K562 (cell line): ENCODE measurements at regions not wholly inside any gene's neighbourhood (a gene's known extent, or its start where the extent isn't known, plus 50 kb on each side); places are given as distances from the start of the nearest gene placed in this dataset.
A peak's percentile ranks its signal among the peaks of the same experiment; 100 is the strongest.

Experiments
- ATAC-seq: fragments of 200-7000 bp; cut with Tn5 transposase; 3 replicates; pipeline ENCODE4 v1.9.1; 2020; ENCODE audit warnings: moderate library complexity
- BruUV-seq: library from RNA; stranded (reverse); fragments of 400-500 nt; replicated peaks from 2 replicates; lab custom pipeline; 2021; lab: Mats Ljungman, UMichigan
- CTCF ChIA-PET: fragments of 300-600 bp; formaldehyde crosslinking; extraction: SDS; loops from one replicate; lab custom pipeline; 2021; ENCODE audit warnings: low intra/inter-chr PET ratio; lab: Yijun Ruan, JAX
- POLR2A ChIA-PET: fragments of 300-600, 350-650 bp; sonication (Branson Sonifier 250); formaldehyde crosslinking; extraction: SDS; loops from one replicate; lab custom pipeline; 2021; ENCODE audit warnings: antibody characterized with exemption, inconsistent platforms; lab: Yijun Ruan, JAX
- DNase-seq, 4 experiments: peaks; one replicate each; pipeline versions ENCODE4 v3.0.0 to v3.0.0-alpha.2; 2011 to 2018; ENCODE audit warnings: low spot score in 3 of 4, mixed read lengths in 3 of 4; ENCODE audit errors: extremely low read depth in 1 of 4
- FAIRE-seq: peaks from 2 replicates; lab custom pipeline; 2011; peaks lifted over from hg19 to GRCh38; lab: Jason Lieb, UNC
- H2AFZ ChIP-seq: 2 replicates; pipeline ENCODE4 v1.6.0; 2011; ENCODE audit warnings: low read depth, low read length, control low read depth, inconsistent platforms
- H3K27ac ChIP-seq: fragments of 200-600 bp; 3 replicates; pipeline ENCODE4 v1.8.0; 2011; ENCODE audit warnings: low read depth, mild to moderate bottlenecking, control low read depth, inconsistent platforms, low read length, moderate library complexity, mixed read lengths; ENCODE audit errors: extremely low read depth
- H3K27me3 ChIP-seq, 2 experiments: fragments of 300-600 bp in 1 of 2; 2 replicates in 1 of 2; 3 replicates in 1 of 2; pipeline versions ENCODE4 v1.6.0 to v1.8.0; 2011; ENCODE audit warnings: inconsistent platforms in 2 of 2, low read length in 2 of 2, mild to moderate bottlenecking in 1 of 2, mixed read lengths in 1 of 2, moderate library complexity in 1 of 2; ENCODE audit not compliant: control insufficient read depth in 2 of 2, insufficient read depth in 2 of 2
- H3K36me3 ChIP-seq: fragments of 300-600 bp; 3 replicates; pipeline ENCODE4 v1.8.0; 2011; ENCODE audit warnings: mild to moderate bottlenecking, low read length, inconsistent platforms; ENCODE audit not compliant: control insufficient read depth, insufficient read depth
- H3K4me1 ChIP-seq, 2 experiments: fragments of 200-600 bp in 1 of 2; replicated peaks in 1 of 2; 2 replicates in 1 of 2; 3 replicates in 1 of 2; pipeline versions ENCODE4 v1.5.1 to v1.8.0; 2011; ENCODE audit warnings: inconsistent platforms in 2 of 2, low read length in 2 of 2, mild to moderate bottlenecking in 1 of 2, mixed read lengths in 1 of 2, moderate library complexity in 1 of 2; ENCODE audit not compliant: control insufficient read depth in 2 of 2, insufficient read depth in 2 of 2
- H3K4me2 ChIP-seq: 2 replicates; pipeline ENCODE4 v1.6.1; 2011; ENCODE audit warnings: low read length, control low read depth, inconsistent platforms, mixed read lengths; ENCODE audit not compliant: insufficient read depth
- H3K4me3 ChIP-seq: fragments of 200-600 bp; sonication (generic), shearing (Covaris generic); 2 replicates; pipeline ENCODE4 v1.5.1; 2016; ENCODE audit warnings: control low read depth, inconsistent platforms
- H3K79me2 ChIP-seq: fragments of 200-600 bp; 3 replicates; pipeline ENCODE4 v1.8.0; 2011; ENCODE audit warnings: low read length, inconsistent platforms; ENCODE audit not compliant: control insufficient read depth, insufficient read depth
- H3K9ac ChIP-seq, 2 experiments: 2 replicates each; pipeline versions ENCODE4 v1.6.0 to v1.6.1; 2011; ENCODE audit warnings: low read depth in 2 of 2, low read length in 2 of 2, control low read depth in 1 of 2, inconsistent platforms in 1 of 2, mild to moderate bottlenecking in 1 of 2, mixed read lengths in 1 of 2; ENCODE audit not compliant: insufficient read depth in 1 of 2
- H3K9me1 ChIP-seq: one replicate; pipeline ENCODE4 v1.6.0; 2011; ENCODE audit warnings: inconsistent platforms, mild to moderate bottlenecking, low read length, moderate library complexity; ENCODE audit not compliant: control insufficient read depth, insufficient read depth
- H3K9me3 ChIP-seq: replicated peaks from 2 replicates; pipeline ENCODE4 v1.5.1; 2011; ENCODE audit warnings: low read depth, low read length, inconsistent platforms; ENCODE audit not compliant: control insufficient read depth, insufficient read depth
- H4K20me1 ChIP-seq: replicated peaks from 2 replicates; pipeline ENCODE4 v1.6.1; 2011; ENCODE audit warnings: low read length, inconsistent platforms, mixed read lengths; ENCODE audit not compliant: control insufficient read depth, insufficient read depth
- BHLHE40 ChIP-seq: IDR thresholded peaks from 2 replicates; pipeline ENCODE4 v1.6.1; 2011; ENCODE audit warnings: low read length, improper control_type of control experiment
- FIP1L1 ChIP-seq: fragments of 200-400 bp; formaldehyde crosslinking; IDR thresholded peaks from 2 replicates; pipeline ENCODE4 v1.6.1; 2018; ENCODE audit warnings: mild to moderate bottlenecking, low read depth, low read length; ENCODE audit not compliant: poor library complexity, severe bottlenecking
- KDM2B ChIP-seq: fragments of 250-450 bp; sonication (Bioruptor Pico); IDR thresholded peaks from 2 replicates; pipeline ENCODE4 v1.8.0; 2021; ENCODE audit warnings: mild to moderate bottlenecking, moderate library complexity
- OTX1 ChIP-seq: fragments of 450-650 bp; formaldehyde crosslinking; IDR thresholded peaks from 2 replicates; pipeline ENCODE4 v1.4.0; 2022; ENCODE audit warnings: mild to moderate bottlenecking
- RBM15 ChIP-seq: fragments of 200-400 bp; formaldehyde crosslinking; IDR thresholded peaks from 2 replicates; pipeline ENCODE4 v1.6.1; 2018; ENCODE audit warnings: mild to moderate bottlenecking, low read length, moderate library complexity; ENCODE audit not compliant: insufficient read depth
- SMAD3 ChIP-seq: fragments of 450-650 bp; formaldehyde crosslinking; conservative IDR thresholded peaks from 2 replicates; pipeline ENCODE4 v1.4.0; 2020; ENCODE audit warnings: mild to moderate bottlenecking
- TRIM24 ChIP-seq, 2 experiments: fragments of 450-650 bp; IDR thresholded peaks; 2 replicates each; pipeline ENCODE4 v1.6.1; 2016
- ZNF23 ChIP-seq: fragments of 250-450 bp; sonication (Bioruptor Pico); IDR thresholded peaks from 2 replicates; pipeline ENCODE4 v1.4.0; 2020; ENCODE audit warnings: mild to moderate bottlenecking
- ZNF445 ChIP-seq: fragments of 250-450 bp; sonication (Bioruptor Pico); IDR thresholded peaks from 2 replicates; pipeline ENCODE4 v1.4.0; 2020; ENCODE audit warnings: low read depth, mild to moderate bottlenecking, moderate library complexity
- ZNF583 ChIP-seq: fragments of 250-450 bp; sonication (Bioruptor Pico); IDR thresholded peaks from 2 replicates; pipeline ENCODE4 v1.4.0; 2020
- WGBS: fragments of 100-300 bp; shearing (Covaris generic); methylation state at CpG from one replicate; pipeline ENCODE4 v1.1.6; 2016; ENCODE audit warnings: low coverage, mixed read lengths; ENCODE audit not compliant: insufficient coverage; ENCODE audit errors: missing lambda C conversion rate; 5-methylcytosine and 5-hydroxymethylcytosine counted together
- in situ Hi-C: fragments of 300-500 bp; cut with MboI; formaldehyde crosslinking; loops from 4 replicates; pipeline ENCODE4 v1.15.0; 2018; ENCODE audit warnings: inconsistent platforms, mixed read lengths
- intact Hi-C: fragments of 100-400 bp; cut with micrococcal nuclease; formaldehyde crosslinking; loops from 2 replicates; pipeline ENCODE4 v1.14.2; 2022
- TF ChIP-seq, protein P1 (sequence below), 3 experiments: fragments of 200-800 bp in 1 of 3; sonication (Bioruptor generic) in 1 of 3; sonication (generic) in 1 of 3; formaldehyde crosslinking in 1 of 3; IDR thresholded peaks; 2 replicates each; pipeline versions ENCODE4 v1.6.1 to v1.8.0; 2016 to 2022; ENCODE audit warnings: mild to moderate bottlenecking in 2 of 3, missing compliant biosample characterization in 2 of 3, missing genetic modification characterization in 2 of 3, missing genetic modification reagents in 1 of 3
- TF ChIP-seq, protein P2 (sequence below): fragments of 250-450 bp; sonication (Bioruptor Pico); IDR thresholded peaks from 2 replicates; pipeline ENCODE4 v1.8.0; 2022; ENCODE audit warnings: moderate library complexity, mild to moderate bottlenecking, inconsistent platforms
- TF ChIP-seq, protein P3 (sequence below), 2 experiments: fragments of 450-650 bp in 1 of 2; sonication (generic) in 1 of 2; formaldehyde crosslinking in 1 of 2; IDR thresholded peaks in 1 of 2; conservative IDR thresholded peaks in 1 of 2; 2 replicates each; pipeline versions ENCODE4 v1.6.1 to v1.8.1; 2016 to 2023; ENCODE audit warnings: mild to moderate bottlenecking in 2 of 2, moderate library complexity in 2 of 2, inconsistent platforms in 1 of 2, missing genetic modification reagents in 1 of 2
- TF ChIP-seq, protein P4 (sequence below), 2 experiments: IDR thresholded peaks; 2 replicates each; pipeline ENCODE4 v1.6.1; 2011; ENCODE audit warnings: borderline replicate concordance in 1 of 2, control low read depth in 1 of 2, low read depth in 1 of 2, low read length in 1 of 2, mild to moderate bottlenecking in 1 of 2, mixed read lengths in 1 of 2, moderate library complexity in 1 of 2; ENCODE audit not compliant: insufficient read depth in 1 of 2, insufficient read length in 1 of 2, poor library complexity in 1 of 2, severe bottlenecking in 1 of 2; ENCODE audit errors: extremely low read depth in 1 of 2
- TF ChIP-seq, protein P5 (sequence below): conservative IDR thresholded peaks from 2 replicates; pipeline ENCODE4 v1.6.1; 2011; ENCODE audit warnings: low read depth, mild to moderate bottlenecking, low read length; ENCODE audit not compliant: control insufficient read depth
- TF ChIP-seq, protein P6 (sequence below), 2 experiments: fragments of 450-650 bp in 1 of 2; sonication (generic) in 1 of 2; formaldehyde crosslinking; conservative IDR thresholded peaks; 2 replicates each; pipeline versions ENCODE4 v1.4.0 to v1.8.1; 2020 to 2022; ENCODE audit warnings: mild to moderate bottlenecking in 1 of 2, missing genetic modification reagents in 1 of 2

DNA sequence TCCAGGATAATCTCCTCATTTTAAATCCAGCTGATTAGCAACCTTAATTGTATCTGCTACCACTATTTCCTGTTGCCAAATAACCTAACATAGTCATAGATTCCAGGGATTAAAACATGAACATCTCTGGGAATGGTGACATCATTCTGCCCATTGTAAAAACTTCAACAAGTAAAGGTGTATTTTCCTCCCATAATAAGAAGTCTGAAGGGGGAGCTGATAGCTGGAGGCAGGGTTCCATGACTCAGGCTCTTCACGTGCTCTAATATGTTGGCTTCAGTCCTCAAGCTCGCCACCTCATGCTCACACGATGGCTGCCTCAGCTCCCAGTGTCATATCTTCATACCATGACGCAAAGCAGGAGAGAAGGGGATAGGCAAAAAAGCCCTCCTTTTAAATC, 172.0 kb upstream of the VASH1 start:
- H3K27ac ChIP-seq = no peak overlapping the region
- no peaks in the 10 kb centered on the region for H4K20me1 ChIP-seq
- H2AFZ ChIP-seq = no peak overlapping the region
- in situ Hi-C loops = no loop called here
- no peaks in the 10 kb centered on the region for H3K79me2 ChIP-seq
- no peaks in the 10 kb centered on the region for H3K9me3 ChIP-seq
- no peak overlapping the region for H3K9ac ChIP-seq
- no peak overlapping the region for H3K4me3 ChIP-seq
- peak in 1 of 4 experiments; percentile 2 for DNase-seq
- H3K4me2 ChIP-seq = no peak overlapping the region
- ChIA-PET POLR2A (interaction anchor here (0.9 kb wide), 1 partner anchor 23 kb away, joined by 4 read pairs; no protein-coding TSS in a partner anchor), CTCF (no interaction called here)
- ATAC-seq = no peak
- WGBS = 0% methylated on average over 4 of the region's 4 CpGs
- H3K4me1 ChIP-seq = no peaks in the 10 kb centered on the region
- peaks cover 2 to 30% of the 10 kb centered on the region in 2 experiments; a peak in 3 of 5 replicates for H3K27me3 ChIP-seq
- H3K9me1 ChIP-seq = no peaks in the 10 kb centered on the region
- intact Hi-C loops = no loop called here
- H3K36me3 ChIP-seq = no peaks in the 10 kb centered on the region
- BruUV-seq = no TSS peak
- no peak for FAIRE-seq
- TF ChIP-seq ZNF23 (CRISPR knock-in tag) = no peak
- TF ChIP-seq, protein P1, sequence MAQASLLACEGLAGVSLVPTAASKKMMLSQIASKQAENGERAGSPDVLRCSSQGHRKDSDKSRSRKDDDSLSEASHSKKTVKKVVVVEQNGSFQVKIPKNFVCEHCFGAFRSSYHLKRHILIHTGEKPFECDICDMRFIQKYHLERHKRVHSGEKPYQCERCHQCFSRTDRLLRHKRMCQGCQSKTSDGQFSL (CRISPR knock-in tag; IDR thresholded peaks at IDR 0.05) = no peak
- TF ChIP-seq, protein P1 (tag; IDR thresholded peaks at IDR 0.05) = no peak
- TF ChIP-seq TRIM24 (IDR thresholded peaks at IDR 0.05) = no peak
- TF ChIP-seq SMAD3 = no peak
- TF ChIP-seq, protein P2, sequence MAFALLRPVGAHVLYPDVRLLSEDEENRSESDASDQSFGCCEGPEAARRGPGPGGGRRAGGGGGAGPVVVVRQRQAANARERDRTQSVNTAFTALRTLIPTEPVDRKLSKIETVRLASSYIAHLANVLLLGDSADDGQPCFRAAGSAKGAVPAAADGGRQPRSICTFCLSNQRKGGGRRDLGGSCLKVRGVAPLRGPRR (CRISPR knock-in tag) = no peak
- TF ChIP-seq, protein P3, sequence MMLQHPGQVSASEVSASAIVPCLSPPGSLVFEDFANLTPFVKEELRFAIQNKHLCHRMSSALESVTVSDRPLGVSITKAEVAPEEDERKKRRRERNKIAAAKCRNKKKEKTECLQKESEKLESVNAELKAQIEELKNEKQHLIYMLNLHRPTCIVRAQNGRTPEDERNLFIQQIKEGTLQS (IDR thresholded peaks at IDR 0.05) = peak; percentile 12; the same call in 1 of the 2 replicates
- TF ChIP-seq, protein P3 (CRISPR knock-in tag; conservative IDR thresholded peaks at IDR 0.05) = no peak
- TF ChIP-seq ZNF583 (CRISPR knock-in tag) = no peak
- TF ChIP-seq, protein P4, sequence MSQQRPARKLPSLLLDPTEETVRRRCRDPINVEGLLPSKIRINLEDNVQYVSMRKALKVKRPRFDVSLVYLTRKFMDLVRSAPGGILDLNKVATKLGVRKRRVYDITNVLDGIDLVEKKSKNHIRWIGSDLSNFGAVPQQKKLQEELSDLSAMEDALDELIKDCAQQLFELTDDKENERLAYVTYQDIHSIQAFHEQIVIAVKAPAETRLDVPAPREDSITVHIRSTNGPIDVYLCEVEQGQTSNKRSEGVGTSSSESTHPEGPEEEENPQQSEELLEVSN (IDR thresholded peaks at IDR 0.05; ENCODE audit: borderline replicate concordance in 1 of 2, extremely low read depth in 1 of 2, insufficient read depth in 1 of 2, insufficient read length in 1 of 2, low read depth in 1 of 2, low read length in 1 of 2, poor library complexity in 1 of 2, severe bottlenecking in 1 of 2) = peak in 1 of 2 experiments; percentile 33
- peak; percentile 32; the same call in 1 of the 2 replicates for TF ChIP-seq BHLHE40
- TF ChIP-seq, protein P5, sequence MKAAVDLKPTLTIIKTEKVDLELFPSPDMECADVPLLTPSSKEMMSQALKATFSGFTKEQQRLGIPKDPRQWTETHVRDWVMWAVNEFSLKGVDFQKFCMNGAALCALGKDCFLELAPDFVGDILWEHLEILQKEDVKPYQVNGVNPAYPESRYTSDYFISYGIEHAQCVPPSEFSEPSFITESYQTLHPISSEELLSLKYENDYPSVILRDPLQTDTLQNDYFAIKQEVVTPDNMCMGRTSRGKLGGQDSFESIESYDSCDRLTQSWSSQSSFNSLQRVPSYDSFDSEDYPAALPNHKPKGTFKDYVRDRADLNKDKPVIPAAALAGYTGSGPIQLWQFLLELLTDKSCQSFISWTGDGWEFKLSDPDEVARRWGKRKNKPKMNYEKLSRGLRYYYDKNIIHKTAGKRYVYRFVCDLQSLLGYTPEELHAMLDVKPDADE = no peak
- TF ChIP-seq FIP1L1 = no peak
- no peak for TF ChIP-seq RBM15
- no peak for TF ChIP-seq OTX1 (CRISPR knock-in tag)
- TF ChIP-seq ZNF445 (CRISPR knock-in tag) = no peak
- TF ChIP-seq, protein P6, sequence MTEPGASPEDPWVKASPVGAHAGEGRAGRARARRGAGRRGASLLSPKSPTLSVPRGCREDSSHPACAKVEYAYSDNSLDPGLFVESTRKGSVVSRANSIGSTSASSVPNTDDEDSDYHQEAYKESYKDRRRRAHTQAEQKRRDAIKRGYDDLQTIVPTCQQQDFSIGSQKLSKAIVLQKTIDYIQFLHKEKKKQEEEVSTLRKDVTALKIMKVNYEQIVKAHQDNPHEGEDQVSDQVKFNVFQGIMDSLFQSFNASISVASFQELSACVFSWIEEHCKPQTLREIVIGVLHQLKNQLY (CRISPR knock-in tag; conservative IDR thresholded peaks at IDR 0.05) = no peak
- TF ChIP-seq KDM2B = no peak
